Dermis microvascular lymphatic vessel endothelial cell (primary cell): ENCODE measurements at regions not wholly inside any gene's neighbourhood (a gene's known extent, or its start where the extent isn't known, plus 50 kb on each side); places are given as distances from the start of the nearest gene placed in this dataset.
"Not testable (repeated sequence)": the region's sequence is repeated elsewhere in the genome, so short reads cannot be mapped to it uniquely, and the experiment has no call there.

ENCODE experiments used
- DNase-seq, 2 donors: peaks; one replicate each; pipeline versions ENCODE4 v3.0.0 to v3.0.0-alpha.2; 2010; ENCODE audit warnings: low read depth in 2 of 2

DNA sequence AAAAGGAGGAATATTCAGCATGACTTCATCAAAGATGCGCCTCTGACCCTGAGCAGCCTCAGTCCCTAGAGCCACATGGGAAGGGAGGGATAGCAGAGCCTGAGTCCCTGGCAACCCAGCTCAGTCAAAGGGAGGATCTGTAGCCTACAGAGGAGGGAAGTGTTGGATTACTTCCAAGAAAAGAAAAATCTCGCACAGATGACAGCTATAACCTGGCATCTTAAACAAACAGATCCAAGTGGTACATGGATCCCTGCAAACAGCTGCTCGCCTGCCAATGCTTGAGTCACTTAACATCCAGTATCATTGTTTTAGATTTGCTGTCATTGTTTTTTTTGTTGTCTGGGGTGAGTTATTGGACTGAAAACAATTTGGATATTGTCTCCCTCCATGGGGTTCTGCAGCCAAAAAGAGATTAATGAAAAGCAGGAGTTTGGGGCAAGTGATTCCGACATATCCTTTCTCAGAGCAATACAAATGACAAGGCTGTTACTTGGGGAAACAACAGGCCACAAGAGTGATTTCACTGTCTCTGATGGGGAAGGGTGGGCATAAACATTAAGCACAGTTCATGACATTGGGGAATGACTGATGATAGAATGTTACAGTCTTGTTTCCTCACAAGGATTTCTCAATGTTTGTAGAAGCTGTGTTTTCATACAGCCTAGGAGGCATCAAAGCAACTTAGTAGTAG, 153.5 kb upstream of the KIF2A start:
- no peak for DNase-seq

DNA sequence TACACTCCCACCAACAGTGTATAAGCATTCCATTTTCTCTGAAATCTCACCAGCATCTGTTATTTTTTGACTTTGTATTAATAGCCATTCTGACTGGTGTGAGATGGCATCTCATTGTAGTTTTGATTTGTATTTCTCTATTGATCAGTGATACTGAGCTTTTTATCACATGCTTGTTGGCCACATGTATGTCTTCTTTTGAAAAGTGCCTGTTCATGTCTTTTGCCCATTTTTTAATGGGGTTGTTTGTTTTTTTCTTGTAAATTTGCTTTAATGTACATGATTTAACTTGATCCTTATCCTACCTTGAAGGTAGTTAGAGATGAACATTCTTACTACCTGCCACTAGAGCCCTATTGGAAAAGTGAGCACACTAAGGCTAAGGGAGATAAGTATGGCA, 151.2 kb upstream of the KIF2A start:
- no peak for DNase-seq

DNA sequence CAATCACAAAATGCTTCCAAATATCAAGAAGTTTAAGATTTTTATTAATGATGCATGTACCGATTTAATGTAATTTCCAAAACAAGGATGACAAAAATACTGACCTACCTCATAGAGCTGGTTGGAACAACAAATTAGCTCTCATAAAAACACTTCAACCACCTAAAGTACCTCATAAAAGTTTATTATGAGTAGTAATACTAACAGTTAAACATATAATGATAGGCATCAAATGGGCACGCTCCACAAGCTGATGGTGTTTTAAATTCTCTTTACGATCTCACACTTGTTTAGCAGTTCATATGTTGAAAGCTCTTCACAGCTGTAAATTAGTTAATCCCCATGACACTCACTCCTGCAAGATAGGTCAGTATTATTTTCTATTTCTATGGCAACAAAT, 150.0 kb upstream of the KIF2A start:
- no peak for DNase-seq

DNA sequence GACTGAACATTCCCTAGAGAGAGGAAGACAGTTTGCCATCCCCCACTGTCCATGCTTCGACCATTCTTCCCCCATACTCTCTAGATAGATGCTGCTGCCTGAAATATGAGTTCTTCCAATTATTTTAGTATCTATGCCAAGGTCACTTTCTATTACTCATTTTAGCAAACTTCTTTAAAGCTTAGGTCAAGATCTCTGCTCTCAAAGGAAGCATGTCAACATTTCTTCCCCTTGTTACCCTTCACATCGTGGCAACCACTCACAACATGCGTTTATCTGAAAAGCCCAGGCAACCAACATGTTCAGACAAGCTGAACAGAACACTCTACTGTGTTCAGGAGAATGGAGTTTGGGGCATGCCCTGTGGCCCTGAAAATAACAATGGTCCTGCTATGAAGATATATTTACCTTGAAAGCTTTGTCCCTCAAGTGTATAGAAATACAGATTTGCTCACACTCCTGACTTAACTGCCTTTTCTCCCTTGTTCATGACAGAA, 138.4 kb upstream of the KIF2A start:
- no peak for DNase-seq

DNA sequence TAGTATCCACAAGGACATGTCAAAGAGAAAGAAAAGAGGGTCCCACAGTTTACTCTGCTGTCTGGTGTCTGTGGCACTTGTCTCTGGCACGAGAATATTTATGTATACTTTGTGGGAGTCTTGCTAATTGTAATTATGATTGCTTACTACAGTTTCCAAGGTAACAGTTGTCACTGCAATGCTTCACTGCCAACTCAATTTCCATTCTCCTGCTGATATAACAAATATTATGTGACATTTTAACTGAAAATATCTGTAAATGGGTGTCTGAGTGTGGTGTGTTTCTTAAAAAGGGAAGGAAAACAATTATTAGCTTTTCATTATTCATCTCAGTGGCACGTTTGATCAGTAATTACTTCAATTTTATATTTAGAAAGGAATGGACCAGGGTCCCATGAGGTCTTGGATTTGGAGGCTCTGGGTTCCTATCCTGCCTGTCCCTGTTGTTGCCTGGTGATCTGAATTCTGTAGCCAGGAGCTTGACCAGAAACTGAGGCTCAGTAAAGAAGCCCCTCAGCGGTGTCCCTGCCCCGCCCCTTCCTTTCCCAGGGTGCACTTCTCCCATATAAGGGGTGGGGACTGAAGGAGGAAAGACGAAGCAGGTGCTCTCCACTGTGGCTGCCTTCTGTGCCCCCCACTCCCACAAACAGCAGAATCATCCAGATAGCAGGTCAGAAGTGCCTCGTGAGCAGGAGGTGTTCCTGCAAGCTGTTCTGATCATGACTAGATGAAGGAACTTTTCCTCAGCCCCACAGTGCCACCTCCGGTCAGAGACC, 137.3 kb upstream of the KIF2A start:
- no peak for DNase-seq

DNA sequence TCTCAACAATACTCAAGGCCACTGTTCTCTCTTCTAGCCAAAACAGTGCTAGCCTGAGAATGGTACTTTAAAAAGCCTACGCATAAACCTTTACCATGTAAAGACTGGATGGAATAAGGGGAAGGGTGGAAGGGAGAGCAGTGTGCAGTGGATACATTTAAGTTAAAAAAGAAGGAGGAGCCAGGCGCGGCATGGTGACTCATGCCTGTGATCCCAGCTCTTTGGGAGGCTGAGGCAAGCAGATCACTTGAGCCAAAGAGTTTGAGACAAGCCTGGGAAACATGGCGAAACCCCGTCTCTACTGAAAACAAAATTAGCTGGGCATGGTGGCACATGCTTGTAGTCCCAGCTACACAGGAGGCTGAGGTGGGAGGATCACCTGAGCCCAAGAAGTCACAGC, 127.7 kb upstream of the KIF2A start:
- DNase-seq = no peak

DNA sequence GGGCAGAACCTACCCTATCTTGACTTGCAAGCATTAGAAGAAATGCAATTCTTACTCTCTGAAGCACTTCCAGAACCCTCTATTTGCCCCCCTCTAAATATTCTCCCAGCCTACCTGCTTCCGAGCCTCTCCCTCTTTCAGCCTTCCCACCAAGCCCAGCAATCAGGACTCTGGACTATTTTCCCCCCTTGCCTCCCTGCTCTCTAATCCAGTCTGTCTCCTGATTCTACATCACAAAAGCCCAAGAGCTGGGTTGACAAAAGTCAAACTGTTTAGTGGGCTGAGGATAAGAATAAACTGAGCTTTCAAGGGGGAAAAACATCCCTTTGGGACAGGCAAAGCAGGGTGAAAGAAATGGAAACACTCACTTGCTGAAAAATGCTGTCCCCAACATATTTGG, 123.2 kb upstream of the KIF2A start:
- no peak for DNase-seq

DNA sequence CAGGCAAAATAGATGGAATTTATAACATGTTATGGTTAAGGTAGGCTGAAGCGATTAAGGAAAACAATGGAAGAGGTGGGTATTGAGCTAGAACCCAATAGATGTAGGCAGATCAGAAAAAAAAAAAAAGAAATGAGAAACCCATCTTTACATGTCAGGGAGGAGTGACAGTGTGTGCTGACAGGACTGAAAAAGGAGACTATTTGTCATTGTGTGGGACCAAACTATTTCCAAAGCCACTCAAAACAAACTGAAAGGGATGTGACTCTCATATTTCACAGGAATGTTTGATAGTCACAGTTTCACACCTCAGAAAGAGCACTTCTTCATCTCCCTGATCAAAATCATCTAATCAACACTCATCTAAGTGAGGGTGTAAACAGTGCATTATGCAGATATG, 122.3 kb upstream of the KIF2A start:
- DNase-seq = no peak

DNA sequence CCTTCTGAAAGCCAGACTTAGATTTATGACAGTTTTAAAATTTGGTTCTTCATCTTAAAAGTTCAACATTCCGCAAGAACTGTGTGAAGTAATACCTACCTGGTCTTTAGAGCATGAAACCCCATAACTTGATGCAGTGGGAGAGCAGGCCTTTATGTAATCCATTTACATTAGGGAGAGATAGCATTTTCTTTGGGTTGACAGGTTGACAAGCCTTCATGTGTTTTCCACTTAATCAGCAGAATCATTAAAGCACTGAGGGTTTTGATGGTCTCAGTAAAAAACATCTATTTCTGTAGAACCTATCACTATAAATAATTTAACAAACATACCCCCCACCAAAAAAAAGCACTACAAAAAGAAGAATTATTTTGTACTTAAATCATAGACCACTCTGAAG, 121.6 kb upstream of the KIF2A start:
- no peak for DNase-seq

DNA sequence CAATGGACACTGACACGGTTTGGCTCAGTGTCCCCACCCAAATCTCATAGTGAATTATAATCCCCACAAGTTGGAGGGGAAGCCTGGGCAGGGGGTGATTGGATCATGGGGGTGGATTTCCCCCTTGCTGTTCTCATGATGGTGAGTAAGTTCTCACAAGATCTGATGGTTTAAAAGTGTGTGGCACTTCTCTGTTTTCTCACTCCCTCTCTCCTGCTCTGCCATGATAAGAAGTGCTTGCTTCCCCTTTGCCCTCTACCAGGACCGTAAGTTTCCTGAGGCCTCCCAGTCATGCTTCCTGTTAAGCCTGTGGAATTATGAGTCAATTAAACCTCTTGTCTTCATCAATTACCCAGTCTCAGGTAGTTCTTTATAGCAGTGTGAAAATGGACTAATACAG, 115.8 kb upstream of the KIF2A start:
- peak in 1 of 2 donors; percentile 22 for DNase-seq

DNA sequence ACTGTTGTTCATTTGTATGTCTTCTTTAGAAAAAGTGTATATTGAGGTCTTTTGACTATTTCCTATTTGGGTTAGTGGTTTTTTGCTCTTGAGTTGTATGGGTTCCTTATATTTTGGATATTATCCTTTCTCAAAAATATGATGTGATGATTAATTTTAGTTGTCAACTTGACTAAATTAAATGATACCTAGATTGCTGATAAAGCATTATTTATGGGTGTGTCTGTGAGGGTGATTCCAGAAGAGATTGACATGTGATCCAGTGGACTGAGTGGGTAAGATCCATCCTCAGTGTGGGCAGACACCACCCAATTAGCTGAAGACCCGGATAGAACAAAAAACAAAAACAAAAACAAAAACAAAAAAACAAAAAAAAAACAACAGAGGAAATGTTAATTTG, 115.1 kb upstream of the KIF2A start:
- DNase-seq = no peak

DNA sequence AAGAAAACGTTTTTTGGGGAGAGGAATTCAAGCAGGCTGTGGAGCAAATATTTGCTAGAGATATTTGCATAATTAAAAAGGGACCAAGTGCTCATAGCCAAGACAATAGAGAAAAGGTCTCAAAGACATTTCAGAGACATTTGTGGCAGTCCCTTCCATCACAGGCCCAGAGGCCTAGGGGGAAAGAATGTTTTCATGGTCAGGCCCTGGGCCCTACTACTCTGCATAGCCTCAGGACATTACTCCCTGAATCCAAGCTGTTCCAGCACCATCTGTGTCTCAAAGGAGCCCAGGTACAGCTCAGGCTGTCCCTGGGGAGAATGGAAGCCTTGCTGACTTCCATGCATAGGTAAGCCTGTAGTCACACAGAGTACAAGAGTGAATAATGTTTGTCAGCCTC, 113.0 kb upstream of the KIF2A start:
- DNase-seq = no peak

DNA sequence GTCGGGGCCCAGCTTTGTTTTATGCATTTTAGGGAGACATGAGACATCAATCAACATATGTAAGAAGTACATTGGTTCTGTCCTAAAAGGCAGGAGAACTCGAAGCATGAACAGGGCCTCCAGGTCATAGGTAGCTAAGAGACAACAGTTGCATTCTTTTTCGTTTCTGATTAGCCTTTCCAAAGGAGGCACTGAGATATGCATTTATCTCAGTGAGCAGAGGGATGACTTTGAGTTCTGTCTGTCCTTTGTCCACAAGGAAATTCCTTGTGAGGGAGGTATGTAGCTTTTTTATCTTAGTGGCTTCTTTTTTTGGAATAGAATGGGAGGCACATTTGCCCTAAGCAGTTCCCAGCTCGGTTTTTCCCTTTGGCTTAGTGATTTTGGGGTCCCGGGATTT, 109.5 kb upstream of the KIF2A start:
- DNase-seq = not testable (repeated sequence)

DNA sequence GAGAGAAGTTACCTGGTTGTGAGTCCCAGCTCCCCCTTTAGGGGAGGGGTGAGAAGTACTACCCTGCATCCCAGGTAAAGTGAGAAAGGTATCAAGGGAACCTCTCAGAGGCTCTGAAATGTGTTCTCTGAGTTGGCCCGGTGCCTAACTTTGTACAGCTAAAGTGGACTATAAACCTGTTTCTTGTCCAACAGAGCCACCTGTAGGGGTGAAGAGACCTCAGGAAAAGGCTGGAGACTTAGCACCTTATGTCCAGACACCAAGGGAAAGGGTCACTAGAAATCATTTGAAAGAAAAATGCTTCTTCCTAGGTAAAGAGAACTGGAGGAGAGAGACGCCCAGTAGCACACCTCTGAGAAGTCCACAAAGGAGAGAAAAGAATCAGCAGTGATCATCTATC, 108.3 kb upstream of the KIF2A start:
- no peak for DNase-seq

DNA sequence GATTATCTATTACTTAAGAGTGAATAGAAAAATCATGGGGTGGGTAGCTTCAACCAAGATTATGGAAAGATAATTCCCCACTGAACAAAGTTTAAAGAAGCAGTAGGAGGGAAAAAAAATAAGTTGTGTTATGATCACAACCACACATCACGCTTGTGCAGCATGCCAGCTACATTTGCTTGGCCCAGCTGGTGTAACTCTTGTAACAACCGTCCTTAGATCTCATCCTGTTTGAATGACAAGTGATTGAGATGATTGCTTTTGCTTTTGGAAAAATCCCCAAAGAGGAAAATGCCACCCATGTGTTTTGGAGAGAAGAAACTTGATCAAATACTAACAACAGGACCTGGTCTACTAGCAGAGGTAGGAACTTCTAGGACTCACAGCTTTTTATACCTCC, 107.6 kb upstream of the KIF2A start:
- DNase-seq = no peak

DNA sequence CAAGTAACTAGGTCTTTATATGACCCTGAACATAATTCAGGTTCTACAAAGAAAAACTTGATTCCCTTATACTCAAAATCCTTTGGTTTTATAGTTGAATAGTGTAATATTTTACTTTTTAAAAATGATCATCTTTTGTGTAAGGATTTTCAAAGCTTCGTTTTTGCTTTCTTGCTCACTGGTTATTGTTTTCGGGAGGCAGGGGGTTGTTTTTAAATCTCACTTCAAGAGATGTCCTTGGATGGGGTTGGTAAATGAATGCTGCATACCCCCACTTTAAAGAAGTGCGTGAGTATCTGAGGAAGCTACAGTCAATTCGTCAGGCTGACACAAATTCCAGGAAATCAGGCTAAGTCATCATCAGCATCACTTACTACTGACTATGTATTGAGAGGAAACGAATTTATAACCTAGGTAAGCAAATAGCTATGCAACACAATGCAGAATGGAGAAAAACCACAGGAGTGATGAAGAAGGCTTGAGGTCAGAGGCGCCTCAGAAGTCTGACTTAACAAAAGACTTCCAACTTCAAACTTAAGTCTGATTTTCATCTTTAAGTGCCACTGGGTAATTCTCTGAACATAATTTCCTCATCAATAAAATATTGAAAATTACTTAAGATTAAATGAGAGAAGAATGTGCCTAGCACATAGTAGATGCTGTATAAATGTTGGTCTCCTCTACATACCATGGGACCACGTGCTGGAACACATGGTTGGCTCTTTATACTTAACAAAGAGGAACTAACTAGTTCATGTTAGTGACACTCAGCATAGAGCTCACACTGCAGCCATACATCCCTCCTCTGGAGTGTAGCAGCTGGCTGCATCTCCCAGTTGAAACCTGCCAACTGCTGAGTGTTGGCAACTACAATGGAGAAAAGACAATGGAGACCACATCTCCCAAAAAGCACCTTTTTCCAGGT, 106.0 kb upstream of the KIF2A start:
- DNase-seq = no peak

DNA sequence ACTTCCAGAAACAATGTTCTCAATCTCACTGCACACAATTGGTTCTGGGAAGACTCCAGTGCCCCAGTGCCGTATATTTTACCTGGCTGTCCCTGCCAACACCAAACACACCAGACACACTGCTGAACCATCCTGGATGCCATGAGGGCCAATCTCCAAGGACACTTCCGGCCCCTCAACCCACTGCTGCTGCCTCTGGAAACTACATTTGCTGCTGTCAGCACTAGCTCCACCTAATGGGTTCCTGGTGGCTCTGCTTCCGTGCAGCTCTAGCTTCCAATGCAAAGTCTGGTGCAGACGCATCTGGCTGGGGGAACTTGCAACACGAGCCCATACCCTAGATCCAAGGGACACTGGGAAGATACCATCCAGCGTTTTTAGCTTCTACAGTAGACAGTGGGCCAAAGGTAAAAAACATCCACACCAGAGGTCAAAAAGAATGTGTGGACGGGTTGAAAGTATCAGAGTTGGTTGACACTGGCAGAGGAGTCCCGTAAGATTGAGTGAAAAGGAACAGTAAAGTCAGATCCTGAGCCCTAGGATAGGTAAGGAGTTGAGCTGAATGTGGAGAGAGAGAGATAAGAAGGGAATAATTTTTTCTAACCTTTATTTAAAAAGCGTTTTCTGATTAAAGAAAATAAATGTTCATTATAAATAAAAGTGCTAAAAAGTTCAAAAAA, 99.7 kb upstream of the KIF2A start:
- DNase-seq = no peak

DNA sequence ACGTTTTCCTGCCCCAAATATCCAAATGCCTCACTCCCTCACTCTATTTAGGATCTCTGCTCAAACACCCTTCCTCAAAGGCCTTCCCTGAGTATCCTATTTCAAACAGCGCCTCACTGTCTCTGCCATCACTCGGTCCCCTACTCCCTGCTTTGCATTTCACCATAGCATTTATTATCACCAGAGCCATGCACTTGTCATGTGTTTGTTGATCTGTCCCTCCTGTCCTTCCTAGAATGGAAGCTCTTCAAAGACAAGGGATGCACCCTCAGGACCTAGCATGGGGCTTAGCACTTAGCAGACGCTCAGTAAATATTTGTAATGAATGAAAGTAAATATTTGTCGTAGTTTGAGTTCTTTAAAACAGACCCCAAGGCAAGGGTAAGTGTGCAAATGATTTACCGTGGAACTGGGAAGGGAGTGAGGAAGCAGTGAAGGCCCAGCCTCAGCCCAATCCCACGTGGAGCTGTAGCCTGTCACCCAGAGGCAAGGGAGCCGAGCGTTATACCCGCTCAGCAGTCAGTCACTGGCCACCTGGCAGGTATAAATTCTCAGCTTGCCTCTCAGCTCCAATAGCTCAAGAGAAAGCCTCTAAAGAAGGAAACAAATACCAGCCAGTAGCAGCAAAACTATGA, 97.7 kb upstream of the KIF2A start:
- no peak for DNase-seq

DNA sequence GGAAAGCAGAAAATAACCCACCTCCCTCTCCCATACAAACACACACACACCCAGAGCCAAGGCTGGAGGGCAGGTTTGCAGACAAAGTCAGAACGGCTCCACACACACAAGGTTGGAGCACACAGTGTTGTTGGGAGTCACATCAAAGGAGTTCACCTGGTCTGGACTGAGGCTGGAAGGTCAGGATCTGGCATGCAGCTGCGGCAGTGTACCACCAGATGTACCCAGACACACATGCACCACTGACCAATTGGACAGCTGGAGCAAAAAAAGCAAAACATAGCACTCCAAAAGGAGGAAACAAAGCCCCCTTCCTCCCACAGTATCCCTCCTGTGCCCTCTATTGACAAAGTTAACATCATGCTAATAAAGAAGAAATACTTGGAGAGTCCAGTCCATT, 94.6 kb upstream of the KIF2A start:
- DNase-seq = no peak

DNA sequence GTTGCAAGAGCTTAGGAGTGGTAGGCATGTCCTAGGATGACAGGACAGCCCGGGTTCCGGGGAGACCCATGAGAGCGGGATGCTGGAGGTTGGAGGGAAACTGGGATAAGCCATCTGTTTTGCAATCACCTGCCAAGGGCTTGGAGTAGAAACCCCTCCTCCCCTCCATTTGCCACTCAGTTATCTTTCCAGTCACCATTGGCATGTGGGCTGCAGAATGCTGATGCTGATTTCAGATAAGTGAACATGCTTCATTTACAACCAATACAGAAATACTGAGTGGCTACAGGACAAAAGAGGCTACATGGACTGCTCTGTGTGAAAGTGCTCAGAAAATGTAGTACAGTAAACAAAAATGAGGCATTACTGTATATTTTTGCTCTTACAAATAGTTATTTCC, 93.4 kb upstream of the KIF2A start:
- DNase-seq = no peak

DNA sequence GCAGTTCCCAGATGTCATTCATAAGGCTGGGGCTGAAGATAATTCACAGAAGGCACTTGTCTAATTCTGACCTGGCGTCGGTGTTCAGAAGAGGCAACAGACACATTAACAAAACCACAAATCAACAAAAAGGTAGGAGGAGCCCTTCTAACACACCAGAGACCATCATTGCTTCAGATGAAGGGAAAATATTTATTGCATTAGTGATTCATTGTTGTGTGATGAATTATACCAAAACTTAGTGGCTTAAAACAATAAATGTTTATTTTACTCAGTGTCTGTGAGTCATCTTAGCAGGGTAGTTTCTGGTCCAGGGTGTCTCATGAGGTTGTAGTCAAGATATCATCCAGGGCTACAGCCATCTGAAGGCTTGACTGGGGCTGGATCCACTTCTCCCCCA, 91.3 kb upstream of the KIF2A start:
- no peak for DNase-seq
